OCI-LY1 (cell line): ENCODE measurements at regions not wholly inside any gene's neighbourhood (a gene's known extent, or its start where the extent isn't known, plus 50 kb on each side); places are given as distances from the start of the nearest gene placed in this dataset.

Experiments used
- H2AFZ ChIP-seq: fragments of 200-600 bp; sonication (generic), shearing (Covaris generic); 2 replicates; pipeline ENCODE4 v1.6.0; 2014; ENCODE audit warnings: antibody characterized with exemption, mild to moderate bottlenecking, low read length
- H3F3A ChIP-seq: fragments of 200-600 bp; sonication (generic), shearing (Covaris generic); 2 replicates; pipeline ENCODE4 v1.6.0; 2014; ENCODE audit warnings: mild to moderate bottlenecking, antibody characterized with exemption, low read length, moderate library complexity; ENCODE audit not compliant: insufficient read depth
- H3K27ac ChIP-seq: fragments of 200-600 bp; sonication (generic); 2 replicates; pipeline ENCODE4 v1.5.1; 2014; ENCODE audit warnings: low read length, mixed run types, mild to moderate bottlenecking, low read depth; ENCODE audit not compliant: poor library complexity, severe bottlenecking
- H3K27me3 ChIP-seq: fragments of 200-600 bp; sonication (generic); 2 replicates; pipeline ENCODE4 v1.6.0; 2014; ENCODE audit warnings: antibody characterized with exemption, mild to moderate bottlenecking, low read length, moderate library complexity; ENCODE audit not compliant: insufficient read depth
- H3K36me3 ChIP-seq: fragments of 200-600 bp; sonication (generic); 2 replicates; pipeline ENCODE4 v1.6.1; 2014; ENCODE audit warnings: mild to moderate bottlenecking, antibody characterized with exemption, low read length, moderate library complexity, mixed read lengths; ENCODE audit not compliant: insufficient read depth
- H3K4me1 ChIP-seq: fragments of 200-600 bp; sonication (generic); 2 replicates; pipeline ENCODE4 v1.5.1; 2014; ENCODE audit warnings: mild to moderate bottlenecking, low read length, moderate library complexity; ENCODE audit not compliant: insufficient read depth, severe bottlenecking
- H3K4me2 ChIP-seq: fragments of 200-600 bp; sonication (generic), shearing (Covaris generic); 2 replicates; pipeline ENCODE4 v1.6.1; 2014; ENCODE audit warnings: low read length
- H3K4me3 ChIP-seq: fragments of 200-600 bp; sonication (generic); 2 replicates; pipeline ENCODE4 v1.5.1; 2014; ENCODE audit warnings: low read length, low read depth, mild to moderate bottlenecking, mixed read lengths; ENCODE audit not compliant: poor library complexity, severe bottlenecking
- H3K79me2 ChIP-seq: fragments of 200-600 bp; shearing (Covaris generic); 2 replicates; pipeline ENCODE4 v1.6.1; 2016; ENCODE audit warnings: mixed run types, low read length, mixed read lengths; ENCODE audit not compliant: insufficient read depth
- H3K9ac ChIP-seq: fragments of 200-600 bp; sonication (generic), shearing (Covaris generic); 2 replicates; pipeline ENCODE4 v1.6.1; 2014; ENCODE audit warnings: mild to moderate bottlenecking, low read length, mixed read lengths
- H3K9me2 ChIP-seq: fragments of 200-600 bp; sonication (generic), shearing (Covaris generic); 2 replicates; pipeline ENCODE4 v1.6.1; 2014; ENCODE audit warnings: low read depth, mild to moderate bottlenecking, low read length, mixed read lengths
- H3K9me3 ChIP-seq: fragments of 200-600 bp; shearing (Covaris generic); 2 replicates; pipeline ENCODE4 v1.6.1; 2014; ENCODE audit warnings: low read length, mixed read lengths
- H4K20me1 ChIP-seq: fragments of 200-600 bp; sonication (generic), shearing (Covaris generic); 2 replicates; pipeline ENCODE4 v1.6.0; 2016; ENCODE audit warnings: mild to moderate bottlenecking, low read length; ENCODE audit not compliant: insufficient read depth
- EZH2 ChIP-seq: fragments of 200-600 bp; sonication (generic), shearing (Covaris generic); IDR thresholded peaks from 2 replicates; pipeline ENCODE4 v1.8.0; 2017; ENCODE audit warnings: borderline replicate concordance, mixed run types, mild to moderate bottlenecking, antibody characterized with exemption, low read length, moderate library complexity, mixed read lengths
- TF ChIP-seq, protein P1 (sequence below): fragments of 200-600 bp; sonication (generic), shearing (Covaris generic); IDR thresholded peaks from 2 replicates; pipeline ENCODE4 v1.5.1; 2017; ENCODE audit warnings: mild to moderate bottlenecking, antibody characterized with exemption, low read length, moderate library complexity, mixed read lengths

DNA sequence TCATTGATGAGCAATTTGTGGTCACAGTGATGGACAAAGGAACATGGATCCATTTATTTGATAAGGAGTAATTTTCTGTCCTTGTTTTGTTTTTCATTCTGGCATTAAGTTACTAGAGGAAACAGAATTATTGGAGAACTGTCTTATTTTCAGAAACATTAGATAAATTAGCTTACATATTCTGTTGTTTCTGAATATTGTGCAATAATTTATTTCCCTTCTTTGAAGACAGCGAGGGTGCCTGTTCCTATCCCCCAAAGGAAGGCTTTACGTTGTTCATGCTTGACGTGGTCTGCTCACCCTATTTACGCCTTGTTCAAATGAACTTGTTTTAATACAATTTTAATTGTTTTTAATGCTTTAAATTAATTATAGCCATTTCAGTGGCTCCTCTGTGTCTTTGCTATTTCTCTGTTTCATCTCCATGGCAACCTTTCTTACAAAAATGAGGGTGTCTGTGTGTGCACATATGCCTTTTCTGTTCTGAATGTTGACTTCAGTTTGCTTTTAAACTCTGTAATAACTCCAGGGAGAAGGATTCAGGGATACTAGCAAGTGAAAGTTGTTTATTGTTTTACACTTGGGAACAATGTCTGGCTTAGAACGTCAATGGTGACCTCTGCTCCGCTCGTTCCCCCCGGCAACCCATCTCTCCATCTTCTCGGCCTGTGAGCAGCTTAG is 138.3 kb upstream of the PLET1 start:
- no peaks in the 10 kb centered on the region for H3K27me3 ChIP-seq
- H3K9me3 ChIP-seq = no peaks in the 10 kb centered on the region
- no peak for TF ChIP-seq EZH2
- TF ChIP-seq, protein P1, sequence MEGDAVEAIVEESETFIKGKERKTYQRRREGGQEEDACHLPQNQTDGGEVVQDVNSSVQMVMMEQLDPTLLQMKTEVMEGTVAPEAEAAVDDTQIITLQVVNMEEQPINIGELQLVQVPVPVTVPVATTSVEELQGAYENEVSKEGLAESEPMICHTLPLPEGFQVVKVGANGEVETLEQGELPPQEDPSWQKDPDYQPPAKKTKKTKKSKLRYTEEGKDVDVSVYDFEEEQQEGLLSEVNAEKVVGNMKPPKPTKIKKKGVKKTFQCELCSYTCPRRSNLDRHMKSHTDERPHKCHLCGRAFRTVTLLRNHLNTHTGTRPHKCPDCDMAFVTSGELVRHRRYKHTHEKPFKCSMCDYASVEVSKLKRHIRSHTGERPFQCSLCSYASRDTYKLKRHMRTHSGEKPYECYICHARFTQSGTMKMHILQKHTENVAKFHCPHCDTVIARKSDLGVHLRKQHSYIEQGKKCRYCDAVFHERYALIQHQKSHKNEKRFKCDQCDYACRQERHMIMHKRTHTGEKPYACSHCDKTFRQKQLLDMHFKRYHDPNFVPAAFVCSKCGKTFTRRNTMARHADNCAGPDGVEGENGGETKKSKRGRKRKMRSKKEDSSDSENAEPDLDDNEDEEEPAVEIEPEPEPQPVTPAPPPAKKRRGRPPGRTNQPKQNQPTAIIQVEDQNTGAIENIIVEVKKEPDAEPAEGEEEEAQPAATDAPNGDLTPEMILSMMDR = no peak
- H3F3A ChIP-seq = no peaks in the 10 kb centered on the region
- H2AFZ ChIP-seq = no peak overlapping the region
- H3K79me2 ChIP-seq = no peaks in the 10 kb centered on the region
- H3K4me3 ChIP-seq = no peak overlapping the region
- H3K4me1 ChIP-seq = no peaks in the 10 kb centered on the region
- no peak overlapping the region for H3K27ac ChIP-seq
- H3K4me2 ChIP-seq = no peak overlapping the region
- no peaks in the 10 kb centered on the region for H4K20me1 ChIP-seq
- H3K9me2 ChIP-seq = no peaks in the 10 kb centered on the region
- H3K9ac ChIP-seq = no peak overlapping the region
- no peaks in the 10 kb centered on the region for H3K36me3 ChIP-seq

DNA sequence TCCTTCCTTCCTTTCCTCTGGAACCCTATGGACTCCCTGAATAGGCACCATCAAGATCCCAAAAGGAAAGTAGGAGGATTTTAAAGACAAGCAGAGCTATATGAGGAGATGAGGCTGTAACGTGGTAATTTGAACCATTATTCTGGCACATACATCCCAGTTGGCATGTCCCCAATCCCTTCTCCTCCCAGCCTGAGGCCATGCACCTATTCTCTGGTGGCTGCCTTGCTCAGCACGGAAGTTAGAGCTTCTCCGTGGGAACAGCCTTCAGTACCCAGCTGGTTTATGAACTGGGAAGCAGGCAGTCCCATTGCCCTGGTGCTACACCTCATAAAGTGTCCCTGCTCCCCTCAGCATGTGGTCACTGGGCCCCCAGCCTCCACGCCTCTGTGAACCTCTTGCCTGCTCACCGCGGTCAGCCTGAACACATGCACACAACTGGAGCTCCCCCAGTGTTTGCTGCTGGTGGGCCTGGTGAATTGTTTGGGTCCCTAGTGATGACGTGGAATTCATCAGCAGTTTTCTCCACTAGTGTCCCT is 139.9 kb upstream of the PLET1 start:
- H3K4me3 ChIP-seq = no peak overlapping the region
- H3K79me2 ChIP-seq = no peaks in the 10 kb centered on the region
- TF ChIP-seq, protein P1 = no peak
- no peak for TF ChIP-seq EZH2
- no peaks in the 10 kb centered on the region for H3K4me1 ChIP-seq
- no peak overlapping the region for H3K4me2 ChIP-seq
- no peaks in the 10 kb centered on the region for H3K9me3 ChIP-seq
- no peak overlapping the region for H3K27ac ChIP-seq
- H4K20me1 ChIP-seq = no peaks in the 10 kb centered on the region
- H2AFZ ChIP-seq = no peak overlapping the region
- no peaks in the 10 kb centered on the region for H3K27me3 ChIP-seq
- H3K9me2 ChIP-seq = no peaks in the 10 kb centered on the region
- no peaks in the 10 kb centered on the region for H3F3A ChIP-seq
- no peak overlapping the region for H3K9ac ChIP-seq
- H3K36me3 ChIP-seq = no peaks in the 10 kb centered on the region

DNA sequence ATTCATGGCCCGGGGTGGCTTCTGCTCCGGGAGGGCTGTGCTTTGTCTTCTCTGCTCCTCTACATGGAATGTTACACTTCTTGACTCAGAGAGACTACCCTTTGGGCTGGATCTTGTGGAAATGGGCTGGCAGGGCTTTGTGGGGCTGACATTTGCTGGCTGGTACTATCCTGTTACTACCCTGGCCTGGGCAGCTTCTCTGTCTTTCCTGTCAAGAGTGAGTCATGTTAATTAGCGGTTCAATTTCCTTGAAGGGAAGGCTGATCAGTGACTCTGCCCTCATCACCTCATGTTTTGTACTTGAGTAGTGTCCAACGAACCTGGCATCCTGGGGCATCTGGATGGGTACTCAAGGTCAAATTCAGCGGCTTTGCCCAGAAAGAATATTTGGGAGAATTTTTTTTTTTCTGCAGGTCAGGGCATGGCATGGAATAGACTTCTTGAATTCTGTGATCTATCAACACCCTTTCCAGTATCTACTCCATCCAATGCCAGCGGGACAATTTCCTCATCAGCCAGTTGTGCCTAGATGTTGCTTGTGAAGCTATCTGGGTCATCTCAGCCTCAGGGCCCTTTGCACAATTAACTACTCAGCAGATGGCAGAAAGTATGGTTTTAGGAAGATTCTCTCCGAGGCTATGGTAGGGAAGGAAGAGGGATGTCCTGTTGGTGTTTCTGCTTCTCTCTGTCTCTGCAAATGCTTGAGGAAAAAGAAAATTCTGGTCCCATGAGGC is 140.5 kb upstream of the PLET1 start:
- Histone ChIP-seq H4K20me1 (no peaks in the 10 kb centered on the region), H3K4me3 (no peak overlapping the region), H3K9ac (no peak overlapping the region), H3K79me2 (no peaks in the 10 kb centered on the region), H3K27ac (no peak overlapping the region), H3K4me1 (no peaks in the 10 kb centered on the region), H3K36me3 (no peaks in the 10 kb centered on the region), H3K9me3 (no peaks in the 10 kb centered on the region), H2AFZ (no peak overlapping the region), H3K27me3 (no peaks in the 10 kb centered on the region), H3K9me2 (no peaks in the 10 kb centered on the region), H3K4me2 (no peak overlapping the region), H3F3A (no peaks in the 10 kb centered on the region)
- TF ChIP-seq, protein P1 = no peak
- no peak for TF ChIP-seq EZH2
